SH-SY5Y (cell line): ENCODE measurements at regions not wholly inside any gene's neighbourhood (a gene's known extent, or its start where the extent isn't known, plus 50 kb on each side); places are given as distances from the start of the nearest gene placed in this dataset.

ENCODE experiments used
- GATA2 ChIP-seq: IDR thresholded peaks from 2 replicates; pipeline ENCODE4 v1.6.1; 2011; ENCODE audit warnings: mild to moderate bottlenecking, low read depth, low read length
- GATA3 ChIP-seq: IDR thresholded peaks from 2 replicates; pipeline ENCODE4 v1.6.1; 2011; ENCODE audit warnings: low read depth, mild to moderate bottlenecking, low read length, moderate library complexity

- no peak for TF ChIP-seq GATA2
- TF ChIP-seq GATA3, result no peak
These were observed 954.2 kb upstream of the NRXN1 start for GRCh38 chr2:51986101-51986500.
